ENCODE measurements at regions not wholly inside any gene's neighbourhood (a gene's known extent, or its start where the extent isn't known, plus 50 kb on each side); places are given as distances from the start of the nearest gene placed in this dataset.

DNA sequence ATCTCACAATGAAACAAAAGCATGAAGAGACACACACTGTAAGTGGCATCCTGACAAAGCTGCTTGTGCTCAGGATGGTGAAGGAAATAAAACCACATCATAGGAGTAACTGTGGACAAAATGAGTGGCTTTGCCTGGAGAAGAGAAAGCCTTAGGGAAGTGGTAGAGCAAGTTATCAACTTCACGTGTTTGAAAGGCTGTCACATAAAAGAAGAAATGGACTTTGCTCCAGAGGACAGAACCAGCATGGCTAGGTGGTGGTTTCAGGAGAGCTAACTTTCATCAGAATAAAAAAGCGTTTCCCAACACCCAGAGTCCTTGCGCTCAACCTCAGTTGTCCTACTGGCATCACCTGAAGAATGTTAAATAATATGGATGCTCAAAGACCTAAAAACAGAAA, 139.9 kb downstream of the SETD4 start:
- TF ChIP-seq MZF1 (tag by site-specific recombination; IDR thresholded peaks at IDR 0.05; ENCODE audit: borderline replicate concordance) (no peak), ZNF174 (tag by site-specific recombination; IDR thresholded peaks at IDR 0.05) (no peak), RBAK (tag by site-specific recombination; IDR thresholded peaks at IDR 0.05) (no peak), ZBTB26 (tag by site-specific recombination; optimal IDR thresholded peaks at IDR 0.05) (no peak), ZNF280D (tag by site-specific recombination; IDR thresholded peaks at IDR 0.05) (no peak), ZNF513 (tag by site-specific recombination; IDR thresholded peaks at IDR 0.05) (no peak), ZNF214 (tag by site-specific recombination; IDR thresholded peaks at IDR 0.05; ENCODE audit: borderline replicate concordance) (no peak), ZNF707 (tag by site-specific recombination; IDR thresholded peaks at IDR 0.05) (no peak), TCF7L2 (IDR thresholded peaks at IDR 0.05; ENCODE audit: borderline replicate concordance, low read depth, low read length) (no peak), ZBTB8A (tag by site-specific recombination; IDR thresholded peaks at IDR 0.05) (no peak), ZNF433 (tag by site-specific recombination; IDR thresholded peaks at IDR 0.05; ENCODE audit: low read depth) (no peak)
- TF ChIP-seq, protein P1, sequence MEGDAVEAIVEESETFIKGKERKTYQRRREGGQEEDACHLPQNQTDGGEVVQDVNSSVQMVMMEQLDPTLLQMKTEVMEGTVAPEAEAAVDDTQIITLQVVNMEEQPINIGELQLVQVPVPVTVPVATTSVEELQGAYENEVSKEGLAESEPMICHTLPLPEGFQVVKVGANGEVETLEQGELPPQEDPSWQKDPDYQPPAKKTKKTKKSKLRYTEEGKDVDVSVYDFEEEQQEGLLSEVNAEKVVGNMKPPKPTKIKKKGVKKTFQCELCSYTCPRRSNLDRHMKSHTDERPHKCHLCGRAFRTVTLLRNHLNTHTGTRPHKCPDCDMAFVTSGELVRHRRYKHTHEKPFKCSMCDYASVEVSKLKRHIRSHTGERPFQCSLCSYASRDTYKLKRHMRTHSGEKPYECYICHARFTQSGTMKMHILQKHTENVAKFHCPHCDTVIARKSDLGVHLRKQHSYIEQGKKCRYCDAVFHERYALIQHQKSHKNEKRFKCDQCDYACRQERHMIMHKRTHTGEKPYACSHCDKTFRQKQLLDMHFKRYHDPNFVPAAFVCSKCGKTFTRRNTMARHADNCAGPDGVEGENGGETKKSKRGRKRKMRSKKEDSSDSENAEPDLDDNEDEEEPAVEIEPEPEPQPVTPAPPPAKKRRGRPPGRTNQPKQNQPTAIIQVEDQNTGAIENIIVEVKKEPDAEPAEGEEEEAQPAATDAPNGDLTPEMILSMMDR (tag by site-specific recombination; IDR thresholded peaks at IDR 0.05): no peak
- TF ChIP-seq, protein P2, sequence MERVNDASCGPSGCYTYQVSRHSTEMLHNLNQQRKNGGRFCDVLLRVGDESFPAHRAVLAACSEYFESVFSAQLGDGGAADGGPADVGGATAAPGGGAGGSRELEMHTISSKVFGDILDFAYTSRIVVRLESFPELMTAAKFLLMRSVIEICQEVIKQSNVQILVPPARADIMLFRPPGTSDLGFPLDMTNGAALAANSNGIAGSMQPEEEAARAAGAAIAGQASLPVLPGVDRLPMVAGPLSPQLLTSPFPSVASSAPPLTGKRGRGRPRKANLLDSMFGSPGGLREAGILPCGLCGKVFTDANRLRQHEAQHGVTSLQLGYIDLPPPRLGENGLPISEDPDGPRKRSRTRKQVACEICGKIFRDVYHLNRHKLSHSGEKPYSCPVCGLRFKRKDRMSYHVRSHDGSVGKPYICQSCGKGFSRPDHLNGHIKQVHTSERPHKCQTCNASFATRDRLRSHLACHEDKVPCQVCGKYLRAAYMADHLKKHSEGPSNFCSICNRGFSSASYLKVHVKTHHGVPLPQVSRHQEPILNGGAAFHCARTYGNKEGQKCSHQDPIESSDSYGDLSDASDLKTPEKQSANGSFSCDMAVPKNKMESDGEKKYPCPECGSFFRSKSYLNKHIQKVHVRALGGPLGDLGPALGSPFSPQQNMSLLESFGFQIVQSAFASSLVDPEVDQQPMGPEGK (tag by site-specific recombination; IDR thresholded peaks at IDR 0.05): no peak

Data from HEK293 (cell line).